Activated naive CD8-positive, alpha-beta T cell treated with anti-CD3 and anti-CD28 coated beads, Interleukin-2, amount 10 ng/mL, durations not matched to agents 7 days and 5 days (primary cell): ENCODE measurements at regions not wholly inside any gene's neighbourhood (a gene's known extent, or its start where the extent isn't known, plus 50 kb on each side); places are given as distances from the start of the nearest gene placed in this dataset.

Experiments used
- ATAC-seq: fragments of 150-1000 bp; cut with Tn5 transposase; one replicate; pipeline ENCODE4 v1.10.0; 2021; ENCODE audit warnings: low read depth, moderate library complexity
- POLR2A ChIA-PET: fragments of 350-600 bp; sonication (Branson Sonifier 250); formaldehyde crosslinking; loops from one replicate; lab custom pipeline; 2021; ENCODE audit warnings: antibody characterized with exemption; lab: Charles Lee
- DNase-seq: peaks from one replicate; pipeline ENCODE4 v3.0.0; 2021
- H3K27ac Mint-ChIP-seq: one replicate; pipeline ENCODE4 v1.8.0; 2022; ENCODE audit warnings: mild to moderate bottlenecking, mixed read lengths
- H3K27me3 Mint-ChIP-seq: one replicate; pipeline ENCODE4 v1.8.0; 2022; ENCODE audit warnings: mild to moderate bottlenecking, moderate library complexity, mixed read lengths
- H3K36me3 Mint-ChIP-seq: one replicate; pipeline ENCODE4 v1.8.0; 2021; ENCODE audit warnings: mild to moderate bottlenecking, mixed read lengths
- H3K4me1 Mint-ChIP-seq: one replicate; pipeline ENCODE4 v1.8.0; 2021; ENCODE audit warnings: mixed read lengths
- H3K4me3 Mint-ChIP-seq: one replicate; pipeline ENCODE4 v1.8.0; 2022; ENCODE audit warnings: mild to moderate bottlenecking, moderate library complexity, mixed read lengths
- H3K9me3 Mint-ChIP-seq: one replicate; pipeline ENCODE4 v1.8.0; 2021; ENCODE audit warnings: mixed read lengths

DNA sequence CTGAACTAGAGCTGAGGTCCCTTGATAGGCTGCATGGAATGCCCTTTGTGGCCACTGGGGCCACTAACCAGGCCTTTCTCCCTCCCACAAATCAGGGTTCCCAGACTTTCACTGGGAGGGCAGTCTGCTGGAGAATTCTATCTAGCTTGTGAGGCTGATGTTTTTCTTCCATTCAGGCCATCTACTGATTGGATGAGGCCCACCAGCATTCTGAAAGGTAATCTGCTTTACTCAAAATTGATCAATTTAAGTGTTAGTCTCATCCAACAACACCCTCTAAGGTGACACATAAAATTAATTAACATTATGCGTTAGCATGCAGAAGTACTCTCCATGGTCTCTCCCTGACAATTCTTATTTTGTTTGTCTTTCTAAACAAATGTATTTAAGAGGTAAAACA lies 80.5 kb downstream of the RTP4 start:
- Mint-ChIP-seq H3K27me3 (peaks cover 16% of the 10 kb centered on the region), H3K27ac (no peak overlapping the region), H3K4me1 (no peaks in the 10 kb centered on the region), H3K36me3 (no peaks in the 10 kb centered on the region), H3K9me3 (no peaks in the 10 kb centered on the region), H3K4me3 (no peak overlapping the region)
- POLR2A ChIA-PET: no interaction called here
- ATAC-seq (no peak), DNase-seq (no peak)

- DNase-seq (no peak), ATAC-seq (no peak)
- H3K4me1 Mint-ChIP-seq: no peaks in the 10 kb centered on the region
- peaks cover 16% of the 10 kb centered on the region for H3K27me3 Mint-ChIP-seq
- no peaks in the 10 kb centered on the region for H3K9me3 Mint-ChIP-seq
- H3K27ac Mint-ChIP-seq: no peak overlapping the region
- no peaks in the 10 kb centered on the region for H3K36me3 Mint-ChIP-seq
- H3K4me3 Mint-ChIP-seq: no peak overlapping the region
- POLR2A ChIA-PET: interaction anchor here (0.5 kb wide), 1 partner anchor 289 kb away, joined by 3 read pairs; no protein-coding TSS in a partner anchor
Measured at GRCh38 chr3:187447737-187448136, 79.6 kb downstream of the RTP4 start.

DNA sequence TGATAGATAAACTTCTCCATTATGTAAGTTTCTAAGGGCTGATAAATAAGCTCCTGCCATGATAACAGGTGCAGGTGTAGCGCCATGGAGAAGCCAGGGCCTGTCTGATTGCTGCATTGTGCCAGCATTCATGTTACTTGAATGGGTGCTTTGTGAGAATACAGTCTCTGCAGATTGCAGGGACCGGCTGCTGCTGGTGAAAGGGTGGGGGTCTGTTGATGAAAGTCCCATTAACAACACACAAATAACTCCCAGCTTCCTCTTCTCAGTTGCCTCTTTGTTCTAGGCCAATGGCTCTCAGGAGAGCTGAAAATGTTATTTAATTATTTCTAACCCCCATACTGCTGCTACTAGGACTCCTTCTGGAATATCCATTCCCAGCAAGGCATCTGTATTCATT lies 77.2 kb downstream of the RTP4 start:
- Mint-ChIP-seq H3K9me3 (no peaks in the 10 kb centered on the region), H3K36me3 (no peaks in the 10 kb centered on the region), H3K4me3 (no peak overlapping the region), H3K27me3 (peaks cover 9% of the 10 kb centered on the region), H3K27ac (no peak overlapping the region), H3K4me1 (no peaks in the 10 kb centered on the region)
- ATAC-seq: no peak
- POLR2A ChIA-PET: no interaction called here
- DNase-seq: no peak

GRCh38 chr3:187434524-187434923 lies 66.3 kb downstream of the RTP4 start:
- H3K9me3 Mint-ChIP-seq: no peaks in the 10 kb centered on the region
- H3K27ac Mint-ChIP-seq: no peak overlapping the region
- H3K4me3 Mint-ChIP-seq: no peak overlapping the region
- peaks cover 20% of the 10 kb centered on the region for H3K27me3 Mint-ChIP-seq
- ATAC-seq (no peak), DNase-seq (no peak)
- no peaks in the 10 kb centered on the region for H3K4me1 Mint-ChIP-seq
- POLR2A ChIA-PET: no interaction called here
- no peaks in the 10 kb centered on the region for H3K36me3 Mint-ChIP-seq

DNA sequence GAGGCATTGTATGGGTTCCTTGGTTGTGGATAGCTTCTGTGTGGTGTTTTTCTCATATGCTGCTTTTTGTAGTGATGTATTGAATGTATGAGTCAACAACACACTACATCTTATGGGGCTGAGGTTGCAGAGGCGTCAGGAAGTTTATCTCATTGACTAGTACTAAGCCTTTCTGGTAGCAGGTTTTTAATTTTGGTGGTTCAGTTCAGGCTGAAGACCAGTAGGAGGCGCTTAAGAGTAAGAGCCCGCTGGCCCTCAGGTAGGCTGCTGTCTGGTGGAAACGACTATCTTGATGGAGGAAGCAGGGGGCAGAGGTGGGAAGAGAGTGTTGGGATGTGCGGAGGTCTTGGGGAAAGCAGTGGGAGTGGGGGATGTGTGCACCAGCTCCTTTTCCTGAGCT lies 62.4 kb downstream of the RTP4 start:
- H3K9me3 Mint-ChIP-seq: no peaks in the 10 kb centered on the region
- no peaks in the 10 kb centered on the region for H3K4me1 Mint-ChIP-seq
- no peaks in the 10 kb centered on the region for H3K36me3 Mint-ChIP-seq
- no peak overlapping the region for H3K4me3 Mint-ChIP-seq
- no peak overlapping the region for H3K27ac Mint-ChIP-seq
- DNase-seq: no peak
- ATAC-seq: no peak
- H3K27me3 Mint-ChIP-seq: peaks cover 18% of the 10 kb centered on the region
- POLR2A ChIA-PET: no interaction called here
